ENCODE measurements at regions not wholly inside any gene's neighbourhood (a gene's known extent, or its start where the extent isn't known, plus 50 kb on each side); places are given as distances from the start of the nearest gene placed in this dataset.

GRCh38 chr7:112969946-112970345, 116.7 kb downstream of the GPR85 start:
- no peak for TF ChIP-seq CTCF (IDR thresholded peaks at IDR 0.05 in 8 of 11, conservative IDR thresholded peaks at IDR 0.05 in 3 of 11)
- TF ChIP-seq POLR2AphosphoS5 (IDR thresholded peaks at IDR 0.05): no peak
- no peak for TF ChIP-seq POLR2A (IDR thresholded peaks at IDR 0.05)

All from spleen (tissue), 7 donors.